A673 (cell line): ENCODE measurements at regions not wholly inside any gene's neighbourhood (a gene's known extent, or its start where the extent isn't known, plus 50 kb on each side); places are given as distances from the start of the nearest gene placed in this dataset.

ENCODE experiments used
- BruUV-seq: library from RNA; stranded (reverse); fragments of 400-500 nt; replicated peaks from 2 replicates; lab custom pipeline; 2021; lab: Mats Ljungman, UMichigan
- CTCF ChIA-PET: fragments of 300-600 bp; sonication (Branson Sonifier 250); formaldehyde crosslinking; loops from one replicate; lab custom pipeline; 2022; ENCODE audit warnings: antibody characterized with exemption; lab: Charles Lee
- POLR2A ChIA-PET: fragments of 300-600 bp; sonication (Branson Sonifier 250); formaldehyde crosslinking; loops from one replicate; lab custom pipeline; 2022; ENCODE audit warnings: antibody characterized with exemption; ENCODE audit not compliant: low non-redundant PET; lab: Charles Lee
- DNase-seq: peaks from one replicate; pipeline ENCODE4 v3.0.0-alpha.2; 2015; ENCODE audit warnings: low spot score
- H3K27ac ChIP-seq: fragments of 200-600 bp; sonication (generic); 2 replicates; pipeline ENCODE4 v1.5.1; 2016; ENCODE audit warnings: mixed run types, low read depth, mild to moderate bottlenecking, mixed read lengths, antibody characterized with exemption, low read length; ENCODE audit not compliant: poor library complexity, severe bottlenecking
- H3K27me3 ChIP-seq: fragments of 200-600 bp; sonication (generic); replicated peaks from 2 replicates; pipeline ENCODE4 v1.6.1; 2017; ENCODE audit warnings: mixed run types, low read depth, mild to moderate bottlenecking, mixed read lengths, antibody characterized with exemption, low read length; ENCODE audit not compliant: insufficient read depth, poor library complexity
- H3K36me3 ChIP-seq: fragments of 200-600 bp; sonication (generic); 2 replicates; pipeline ENCODE4 v1.6.1; 2016; ENCODE audit warnings: mixed run types, mild to moderate bottlenecking, mixed read lengths, antibody characterized with exemption, low read length; ENCODE audit not compliant: insufficient read depth, poor library complexity, severe bottlenecking
- H3K4me1 ChIP-seq: fragments of 200-600 bp; sonication (generic); 2 replicates; pipeline ENCODE4 v1.6.1; 2017; ENCODE audit warnings: mixed run types, mild to moderate bottlenecking, mixed read lengths, antibody characterized with exemption, low read length; ENCODE audit not compliant: insufficient read depth, poor library complexity, severe bottlenecking
- H3K4me3 ChIP-seq: fragments of 200-600 bp; sonication (generic); 2 replicates; pipeline ENCODE4 v1.5.1; 2016; ENCODE audit warnings: low read depth, mixed run types, mild to moderate bottlenecking, mixed read lengths, low read length; ENCODE audit not compliant: poor library complexity, severe bottlenecking
- H3K9me3 ChIP-seq: fragments of 200-600 bp; sonication (generic); 2 replicates; pipeline ENCODE4 v1.6.1; 2016; ENCODE audit warnings: mixed run types, low read depth, mild to moderate bottlenecking, mixed read lengths, antibody characterized with exemption, low read length; ENCODE audit not compliant: poor library complexity, severe bottlenecking
- EZH2 ChIP-seq: fragments of 200-600 bp; sonication (generic); IDR thresholded peaks from 2 replicates; pipeline ENCODE4 v1.6.1; 2017; ENCODE audit warnings: borderline replicate concordance, low read depth, mild to moderate bottlenecking, mixed read lengths, antibody characterized with exemption, low read length; ENCODE audit not compliant: poor library complexity, severe bottlenecking
- intact Hi-C: fragments of 100-400 bp; cut with micrococcal nuclease; formaldehyde crosslinking; loops from one replicate; pipeline ENCODE4 v1.10.0; 2022; ENCODE audit not compliant: unreplicated experiment
- TF ChIP-seq, protein P1 (sequence below): fragments of 300-800, 200-600 bp; sonication (generic); conservative IDR thresholded peaks from 2 replicates; pipeline ENCODE4 v1.5.1; 2017; ENCODE audit warnings: low read depth, mild to moderate bottlenecking, antibody characterized with exemption, low read length, moderate library complexity, mixed read lengths

DNA sequence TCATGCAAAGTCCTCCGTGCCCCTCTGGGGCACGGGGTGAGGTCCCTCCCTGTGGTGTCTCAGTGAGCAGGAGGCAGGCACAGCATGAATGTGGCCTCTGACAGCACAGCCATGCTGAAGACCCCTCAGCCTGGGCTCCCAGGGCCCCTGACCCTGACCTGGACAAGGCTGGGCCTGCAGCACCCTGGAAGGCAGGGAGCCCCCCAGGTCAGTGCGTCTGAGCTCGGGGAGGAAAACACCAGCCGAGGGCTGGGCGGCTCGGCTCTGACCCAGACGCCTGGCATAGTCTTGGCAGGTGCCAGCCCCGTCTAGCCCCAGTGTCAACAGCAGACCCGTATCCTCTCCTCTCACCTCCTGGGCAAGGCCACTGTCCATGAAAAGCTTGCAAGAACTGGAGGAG is 1276.6 kb downstream of the BRD1 start:
- intact Hi-C loops: no loop called here
- no peaks in the 10 kb centered on the region for H3K9me3 ChIP-seq
- no peak overlapping the region for H3K4me3 ChIP-seq
- ChIA-PET CTCF (no interaction called here), POLR2A (no interaction called here)
- no TSS peak for BruUV-seq
- no peak overlapping the region for H3K27ac ChIP-seq
- DNase-seq: no peak
- H3K27me3 ChIP-seq: no peaks in the 10 kb centered on the region
- no peaks in the 10 kb centered on the region for H3K36me3 ChIP-seq
- TF ChIP-seq, protein P1, sequence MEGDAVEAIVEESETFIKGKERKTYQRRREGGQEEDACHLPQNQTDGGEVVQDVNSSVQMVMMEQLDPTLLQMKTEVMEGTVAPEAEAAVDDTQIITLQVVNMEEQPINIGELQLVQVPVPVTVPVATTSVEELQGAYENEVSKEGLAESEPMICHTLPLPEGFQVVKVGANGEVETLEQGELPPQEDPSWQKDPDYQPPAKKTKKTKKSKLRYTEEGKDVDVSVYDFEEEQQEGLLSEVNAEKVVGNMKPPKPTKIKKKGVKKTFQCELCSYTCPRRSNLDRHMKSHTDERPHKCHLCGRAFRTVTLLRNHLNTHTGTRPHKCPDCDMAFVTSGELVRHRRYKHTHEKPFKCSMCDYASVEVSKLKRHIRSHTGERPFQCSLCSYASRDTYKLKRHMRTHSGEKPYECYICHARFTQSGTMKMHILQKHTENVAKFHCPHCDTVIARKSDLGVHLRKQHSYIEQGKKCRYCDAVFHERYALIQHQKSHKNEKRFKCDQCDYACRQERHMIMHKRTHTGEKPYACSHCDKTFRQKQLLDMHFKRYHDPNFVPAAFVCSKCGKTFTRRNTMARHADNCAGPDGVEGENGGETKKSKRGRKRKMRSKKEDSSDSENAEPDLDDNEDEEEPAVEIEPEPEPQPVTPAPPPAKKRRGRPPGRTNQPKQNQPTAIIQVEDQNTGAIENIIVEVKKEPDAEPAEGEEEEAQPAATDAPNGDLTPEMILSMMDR: no peak
- TF ChIP-seq EZH2: no peak
- peaks cover 19% of the 10 kb centered on the region for H3K4me1 ChIP-seq

DNA sequence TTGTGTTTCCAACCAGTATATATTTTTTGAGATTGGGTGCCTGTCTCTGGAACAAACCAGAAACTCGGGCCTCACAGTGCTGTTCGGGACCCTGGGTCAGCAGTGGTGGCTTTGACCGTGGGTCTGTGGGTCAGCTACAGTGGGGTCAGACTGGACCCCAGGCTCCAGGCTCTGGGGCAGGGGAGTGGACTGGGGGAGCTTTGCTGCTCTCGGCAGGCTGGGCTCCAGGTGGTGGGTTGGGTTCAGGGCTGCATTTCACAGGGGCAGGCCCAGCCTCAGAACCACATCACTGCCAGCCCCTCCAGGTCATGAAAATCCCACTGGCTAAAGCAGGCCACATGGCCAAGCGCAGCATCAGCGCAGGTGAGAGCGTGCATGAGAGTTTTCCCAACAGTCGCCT is 1279.3 kb downstream of the BRD1 start:
- Histone ChIP-seq H3K27me3 (no peaks in the 10 kb centered on the region), H3K27ac (no peak overlapping the region), H3K4me1 (no peaks in the 10 kb centered on the region), H3K36me3 (no peaks in the 10 kb centered on the region), H3K4me3 (no peak overlapping the region), H3K9me3 (no peaks in the 10 kb centered on the region)
- intact Hi-C loops: no loop called here
- ChIA-PET POLR2A (no interaction called here), CTCF (no interaction called here)
- DNase-seq: no peak
- TF ChIP-seq, protein P1: no peak
- no peak for TF ChIP-seq EZH2
- BruUV-seq: no TSS peak

DNA sequence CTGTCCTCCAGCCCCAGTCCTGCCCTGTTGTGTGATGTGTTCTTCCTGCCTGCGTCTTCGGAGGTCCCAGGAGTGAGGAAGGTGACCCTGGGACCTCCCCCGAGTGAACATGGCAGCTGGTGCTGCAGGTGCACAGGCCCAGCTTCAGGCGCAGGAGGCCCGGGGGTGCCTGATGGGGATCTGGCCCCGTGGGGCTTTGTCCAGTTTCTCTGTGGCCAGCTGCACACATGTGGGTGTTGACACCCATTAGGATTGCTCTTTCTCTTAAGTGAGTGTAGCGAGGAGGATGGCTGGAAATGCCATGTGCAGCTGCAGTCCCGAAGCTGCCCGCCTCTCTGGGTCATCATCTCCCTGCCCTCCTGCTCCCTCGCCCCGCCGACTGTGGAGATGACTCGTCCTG is 1279.7 kb downstream of the BRD1 start:
- POLR2A ChIA-PET: no interaction called here
- no peaks in the 10 kb centered on the region for H3K9me3 ChIP-seq
- intact Hi-C loops: no loop called here
- no peaks in the 10 kb centered on the region for H3K36me3 ChIP-seq
- H3K4me3 ChIP-seq: no peak overlapping the region
- no TSS peak for BruUV-seq
- no peaks in the 10 kb centered on the region for H3K27me3 ChIP-seq
- TF ChIP-seq, protein P1: no peak
- no peak for TF ChIP-seq EZH2
- CTCF ChIA-PET: no interaction called here
- no peak overlapping the region for H3K27ac ChIP-seq
- no peak for DNase-seq
- no peaks in the 10 kb centered on the region for H3K4me1 ChIP-seq
